Muscle of leg (tissue), 3 donors: ENCODE measurements at regions not wholly inside any gene's neighbourhood (a gene's known extent, or its start where the extent isn't known, plus 50 kb on each side); places are given as distances from the start of the nearest gene placed in this dataset.

Source experiments
- DNase-seq: peaks from one replicate; pipeline ENCODE4 v3.0.0; 2013
- H3K27ac ChIP-seq: one replicate; pipeline ENCODE4 v1.5.1; 2013; ENCODE audit warnings: mild to moderate bottlenecking, low read length, control low read depth
- H3K27me3 ChIP-seq: one replicate; pipeline ENCODE4 v1.6.1; 2013; ENCODE audit warnings: low read length; ENCODE audit not compliant: control insufficient read depth, insufficient read depth
- H3K36me3 ChIP-seq: one replicate; pipeline ENCODE4 v1.6.1; 2013; ENCODE audit warnings: low read length; ENCODE audit not compliant: control insufficient read depth, insufficient read depth
- H3K4me1 ChIP-seq: one replicate; pipeline ENCODE4 v1.6.1; 2013; ENCODE audit warnings: low read length; ENCODE audit not compliant: control insufficient read depth, insufficient read depth
- H3K4me3 ChIP-seq: one replicate; pipeline ENCODE4 v1.5.1; 2013; ENCODE audit warnings: low read length, control low read depth
- H3K9me3 ChIP-seq: replicated peaks from 2 replicates; pipeline ENCODE4 v1.6.1; 2013; ENCODE audit warnings: low read depth, low read length; ENCODE audit not compliant: control insufficient read depth
- WGBS: methylation state at CpG from one replicate; pipeline ENCODE4 v1.1.5; 2013; ENCODE audit warnings: missing lambda C conversion rate; ENCODE audit not compliant: insufficient coverage; 5-methylcytosine and 5-hydroxymethylcytosine counted together

- no peaks in the 10 kb centered on the region for H3K27me3 ChIP-seq
- no peak overlapping the region for H3K4me3 ChIP-seq
- no peaks in the 10 kb centered on the region for H3K4me1 ChIP-seq
- H3K27ac ChIP-seq, result no peak overlapping the region
- peak; percentile 88 for DNase-seq
- H3K9me3 ChIP-seq, result no peaks in the 10 kb centered on the region
- no CpG with 5 or more reads among the region's 2 CpGs for WGBS
- no peaks in the 10 kb centered on the region for H3K36me3 ChIP-seq
Measured at GRCh38 chr2:136653861-136654260, 111.5 kb upstream of the THSD7B start.

GRCh38 chr2:136651456-136652010 lies 113.8 kb upstream of the THSD7B start:
- no CpG with 5 or more reads among the region's 3 CpGs for WGBS
- Histone ChIP-seq H3K9me3 (no peaks in the 10 kb centered on the region), H3K36me3 (no peaks in the 10 kb centered on the region), H3K27ac (no peak overlapping the region), H3K4me3 (no peak overlapping the region), H3K27me3 (no peaks in the 10 kb centered on the region), H3K4me1 (no peaks in the 10 kb centered on the region)
- DNase-seq, result peak; percentile 77

GRCh38 chr2:136647039-136647438 lies 118.3 kb upstream of the THSD7B start:
- no peak for DNase-seq
- no CpG with 5 or more reads among the region's 1 CpG for WGBS
- no peaks in the 10 kb centered on the region for H3K27me3 ChIP-seq
- H3K27ac ChIP-seq, result no peak overlapping the region
- H3K36me3 ChIP-seq, result no peaks in the 10 kb centered on the region
- H3K9me3 ChIP-seq, result no peaks in the 10 kb centered on the region
- no peaks in the 10 kb centered on the region for H3K4me1 ChIP-seq
- H3K4me3 ChIP-seq, result no peak overlapping the region

- Histone ChIP-seq H3K4me1 (no peaks in the 10 kb centered on the region), H3K4me3 (no peak overlapping the region), H3K27ac (no peak overlapping the region), H3K27me3 (no peaks in the 10 kb centered on the region), H3K9me3 (no peaks in the 10 kb centered on the region), H3K36me3 (no peaks in the 10 kb centered on the region)
- 64% methylated on average over 1 of the region's 3 CpGs for WGBS
- peak; percentile 41 for DNase-seq
Measured at GRCh38 chr2:136645236-136645828, 120.0 kb upstream of the THSD7B start.

- no peak for DNase-seq
- H3K36me3 ChIP-seq, result no peaks in the 10 kb centered on the region
- H3K4me1 ChIP-seq, result no peaks in the 10 kb centered on the region
- 96% methylated on average over 10 of the region's 15 CpGs for WGBS
- no peaks in the 10 kb centered on the region for H3K27me3 ChIP-seq
- H3K4me3 ChIP-seq, result no peak overlapping the region
- H3K9me3 ChIP-seq, result no peaks in the 10 kb centered on the region
- H3K27ac ChIP-seq, result no peak overlapping the region
Measured at GRCh38 chr2:136639651-136640050, 125.7 kb upstream of the THSD7B start.

GRCh38 chr2:136638193-136638592 lies 127.2 kb upstream of the THSD7B start:
- Histone ChIP-seq H3K4me3 (no peak overlapping the region), H3K27ac (no peak overlapping the region), H3K4me1 (no peaks in the 10 kb centered on the region), H3K9me3 (no peaks in the 10 kb centered on the region), H3K27me3 (no peaks in the 10 kb centered on the region), H3K36me3 (no peaks in the 10 kb centered on the region)
- no peak for DNase-seq

- Histone ChIP-seq H3K4me3 (no peak overlapping the region), H3K27me3 (no peaks in the 10 kb centered on the region), H3K27ac (no peak overlapping the region), H3K4me1 (no peaks in the 10 kb centered on the region), H3K36me3 (no peaks in the 10 kb centered on the region), H3K9me3 (no peaks in the 10 kb centered on the region)
- no peak for DNase-seq
- no CpG with 5 or more reads among the region's 2 CpGs for WGBS
Measured at GRCh38 chr2:136637402-136637801, 127.9 kb upstream of the THSD7B start.

- DNase-seq, result no peak
- Histone ChIP-seq H3K9me3 (no peaks in the 10 kb centered on the region), H3K27me3 (no peaks in the 10 kb centered on the region), H3K36me3 (no peaks in the 10 kb centered on the region), H3K4me1 (no peaks in the 10 kb centered on the region), H3K4me3 (no peak overlapping the region), H3K27ac (no peak overlapping the region)
- whole genome bisulfite sequencing, result 83% methylated on average over 2 of the region's 4 CpGs
Measured at GRCh38 chr2:136628490-136628889, 136.9 kb upstream of the THSD7B start.

- WGBS, result no CpG with 5 or more reads among the region's 4 CpGs
- Histone ChIP-seq H3K4me1 (no peaks in the 10 kb centered on the region), H3K27me3 (no peaks in the 10 kb centered on the region), H3K27ac (no peak overlapping the region), H3K9me3 (no peaks in the 10 kb centered on the region), H3K36me3 (no peaks in the 10 kb centered on the region), H3K4me3 (no peak overlapping the region)
- no peak for DNase-seq
Measured at GRCh38 chr2:136613096-136613495, 152.2 kb upstream of the THSD7B start.

- no peak overlapping the region for H3K4me3 ChIP-seq
- H3K4me1 ChIP-seq, result no peaks in the 10 kb centered on the region
- H3K9me3 ChIP-seq, result no peaks in the 10 kb centered on the region
- no CpG with 5 or more reads among the region's 3 CpGs for WGBS
- no peak overlapping the region for H3K27ac ChIP-seq
- DNase-seq, result no peak
- no peaks in the 10 kb centered on the region for H3K27me3 ChIP-seq
- H3K36me3 ChIP-seq, result no peaks in the 10 kb centered on the region
Measured at GRCh38 chr2:136612079-136612478, 153.3 kb upstream of the THSD7B start.

GRCh38 chr2:136611451-136611850 lies 153.9 kb upstream of the THSD7B start:
- WGBS, result no CpG with 5 or more reads among the region's 1 CpG
- Histone ChIP-seq H3K27me3 (no peaks in the 10 kb centered on the region), H3K27ac (no peak overlapping the region), H3K36me3 (no peaks in the 10 kb centered on the region), H3K9me3 (no peaks in the 10 kb centered on the region), H3K4me1 (no peaks in the 10 kb centered on the region), H3K4me3 (no peak overlapping the region)
- DNase-seq, result no peak
